Stimulated activated CD8-positive, alpha-beta memory T cell treated with anti-CD3 and anti-CD28 coated beads, Interleukin-15, amount 100 ng/mL, for 1 hour (primary cell): ENCODE measurements at regions not wholly inside any gene's neighbourhood (a gene's known extent, or its start where the extent isn't known, plus 50 kb on each side); places are given as distances from the start of the nearest gene placed in this dataset.

Experiments used
- DNase-seq: peaks from one replicate; pipeline ENCODE4 v3.0.0-alpha.2; 2020; ENCODE audit warnings: low read depth

DNA sequence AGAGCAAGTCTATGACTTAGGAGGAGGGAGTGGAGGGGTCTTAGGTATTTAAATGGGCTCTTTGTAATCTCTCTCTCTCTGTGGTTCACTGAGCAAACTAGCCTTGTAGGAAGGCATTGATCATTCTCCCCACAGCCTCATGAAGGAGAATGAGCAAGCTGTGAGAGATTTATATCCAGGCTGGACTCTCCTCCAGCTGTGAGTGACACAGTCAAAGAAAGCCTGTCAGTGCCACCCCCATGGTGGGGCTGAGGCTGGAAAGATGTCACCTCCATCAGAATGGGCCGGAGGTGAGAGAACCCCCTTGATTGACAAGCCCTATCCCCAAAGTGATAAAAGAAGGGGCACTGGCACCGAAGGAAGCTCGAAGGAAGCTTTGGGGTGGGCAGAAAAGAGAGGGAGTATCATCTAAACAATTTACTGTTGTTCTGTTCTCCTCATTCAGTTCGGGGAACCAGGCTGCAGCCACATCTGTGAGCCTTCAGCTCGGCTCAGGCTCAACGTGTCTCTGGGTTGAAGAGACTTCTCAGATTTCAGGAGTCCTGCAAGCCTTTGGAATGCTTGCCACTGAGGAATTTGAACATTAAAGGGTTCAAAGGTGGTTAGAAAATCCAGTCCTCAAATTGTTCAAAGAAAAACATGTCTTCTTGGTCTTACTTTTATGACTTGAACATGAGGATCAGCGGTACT lies 538.2 kb upstream of the ZNF462 start:
- no peak for DNase-seq

DNA sequence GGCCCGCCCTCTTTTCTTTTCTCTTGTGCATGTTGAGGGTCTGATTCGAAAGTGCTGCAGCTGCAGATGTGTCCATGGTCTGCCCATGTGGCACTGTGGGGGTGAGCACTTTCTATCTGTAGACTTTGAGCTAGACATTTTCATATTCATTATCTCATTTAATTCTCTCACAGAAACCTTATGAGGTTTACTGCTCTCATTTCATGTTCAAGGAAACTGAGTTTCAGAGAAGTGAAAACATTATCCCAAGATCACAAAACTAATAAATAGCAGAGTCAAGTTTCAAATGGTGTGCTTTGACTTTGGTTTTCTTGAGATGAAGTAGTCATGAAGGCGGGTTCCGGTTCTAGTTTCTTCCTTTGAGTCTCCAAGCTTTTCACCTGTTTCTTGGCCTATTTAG lies 536.5 kb upstream of the ZNF462 start:
- DNase-seq, result no peak

DNA sequence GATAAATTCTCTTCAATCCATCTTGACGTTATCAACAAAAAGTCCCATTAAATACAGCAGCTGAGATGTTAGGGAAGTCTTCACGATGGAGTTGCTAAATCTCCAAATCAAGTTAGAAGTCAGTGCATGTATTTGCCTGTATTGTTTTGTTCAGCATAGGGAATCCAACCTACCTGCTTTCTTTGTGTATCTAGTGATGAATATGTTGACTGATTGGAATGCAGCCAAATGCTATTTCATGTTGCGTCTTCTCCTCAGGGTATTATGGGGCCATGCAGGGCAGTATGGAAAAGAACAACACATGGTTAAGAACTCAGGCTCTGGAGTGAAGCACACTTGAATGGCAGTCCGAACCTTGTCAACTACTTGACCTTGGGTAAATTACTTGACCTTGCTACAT lies 529.5 kb upstream of the ZNF462 start:
- no peak for DNase-seq

DNA sequence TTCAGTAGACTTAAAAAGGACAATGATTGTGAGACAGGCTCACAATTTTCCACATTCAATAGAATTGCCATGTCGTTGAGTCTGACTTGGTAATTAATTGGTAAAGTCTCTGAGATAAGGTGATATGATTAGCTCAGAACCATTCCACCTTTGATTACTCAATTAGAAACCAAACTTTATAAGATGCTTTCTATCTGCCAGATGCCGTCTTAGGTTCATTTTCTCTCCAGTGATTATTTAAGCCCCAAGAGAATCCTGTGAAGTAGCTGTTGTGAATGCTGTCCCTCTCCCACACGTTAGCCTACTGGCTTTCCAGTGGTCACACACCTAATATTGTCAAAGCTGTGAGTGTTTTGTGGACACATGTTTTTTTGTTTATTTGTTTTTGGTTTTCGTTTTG lies 528.9 kb upstream of the ZNF462 start:
- no peak for DNase-seq

DNA sequence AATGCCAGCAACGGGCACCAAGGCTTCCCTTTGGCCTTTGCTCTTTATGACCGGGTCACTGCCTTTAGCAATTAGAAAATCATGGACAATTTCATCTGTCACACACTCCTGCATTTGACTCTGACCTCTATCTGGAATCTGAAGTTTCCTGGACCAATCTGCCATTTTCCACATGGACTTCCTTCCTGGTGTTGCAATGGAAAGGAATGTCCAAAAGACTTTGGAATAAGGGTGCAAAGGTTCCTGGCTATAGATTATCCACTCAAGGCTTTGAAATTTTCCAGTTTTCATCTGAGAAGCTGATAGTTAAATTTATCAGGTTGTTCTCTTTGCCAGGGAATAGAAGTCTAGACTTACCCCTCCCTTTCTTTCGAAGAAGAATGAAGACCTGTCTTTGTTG lies 523.1 kb upstream of the ZNF462 start:
- no peak for DNase-seq

DNA sequence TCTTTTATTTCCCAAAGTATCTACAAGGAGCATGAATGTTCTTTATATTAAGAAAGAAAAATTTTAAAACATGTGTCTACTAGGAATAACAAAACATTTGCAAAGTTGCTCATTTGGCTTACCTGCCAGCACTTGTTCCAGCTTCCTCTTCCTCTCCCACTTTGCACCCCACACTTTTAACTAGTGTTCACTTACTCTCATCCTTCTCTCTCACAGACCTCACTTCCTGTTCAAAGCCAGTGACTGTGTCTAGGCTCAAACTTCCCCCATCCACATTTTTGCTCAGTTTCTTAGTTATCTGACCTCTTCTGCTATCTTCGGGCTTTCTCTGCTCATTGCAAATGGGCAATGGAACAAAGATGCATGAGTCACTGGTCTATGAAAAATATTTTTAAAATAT lies 512.2 kb upstream of the ZNF462 start:
- no peak for DNase-seq

DNA sequence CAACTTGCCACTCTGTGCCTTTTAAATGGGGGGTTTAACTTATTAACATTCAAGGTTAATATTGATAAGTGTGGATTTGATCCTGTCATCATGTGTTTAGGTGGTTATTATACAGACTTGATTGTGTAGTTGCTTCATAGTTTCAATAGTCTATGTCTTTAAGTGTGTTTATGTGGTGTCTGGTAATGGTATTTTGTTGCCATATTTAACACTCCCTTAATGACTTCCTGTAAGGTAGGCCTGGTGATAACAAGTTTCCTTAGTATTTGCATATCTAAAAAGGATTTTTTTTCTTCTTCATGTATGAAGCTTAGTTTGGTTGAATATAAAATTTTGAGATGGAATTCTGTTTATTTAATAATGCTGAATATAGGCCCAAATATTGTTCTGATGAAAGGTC lies 506.0 kb upstream of the ZNF462 start:
- DNase-seq, result no peak

DNA sequence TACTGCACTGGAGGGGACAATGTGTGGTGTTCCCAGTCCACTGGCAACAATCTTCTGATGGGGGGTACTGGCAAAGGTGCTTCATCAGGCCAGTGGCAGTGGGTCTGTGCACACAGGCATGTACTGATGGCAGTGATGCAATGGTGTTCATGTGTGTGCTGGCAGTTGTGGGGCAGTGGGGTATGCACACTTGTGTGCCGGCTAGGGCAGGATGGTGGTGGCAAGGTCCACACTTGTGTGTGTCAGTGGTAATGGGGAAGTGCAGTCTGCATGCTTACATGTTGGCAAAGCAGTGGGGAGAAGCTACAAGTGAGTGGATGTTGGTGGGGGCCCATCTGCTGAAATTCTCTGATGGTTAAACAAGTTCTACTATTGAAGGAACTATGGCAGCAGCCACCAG lies 504.6 kb upstream of the ZNF462 start:
- no peak for DNase-seq

DNA sequence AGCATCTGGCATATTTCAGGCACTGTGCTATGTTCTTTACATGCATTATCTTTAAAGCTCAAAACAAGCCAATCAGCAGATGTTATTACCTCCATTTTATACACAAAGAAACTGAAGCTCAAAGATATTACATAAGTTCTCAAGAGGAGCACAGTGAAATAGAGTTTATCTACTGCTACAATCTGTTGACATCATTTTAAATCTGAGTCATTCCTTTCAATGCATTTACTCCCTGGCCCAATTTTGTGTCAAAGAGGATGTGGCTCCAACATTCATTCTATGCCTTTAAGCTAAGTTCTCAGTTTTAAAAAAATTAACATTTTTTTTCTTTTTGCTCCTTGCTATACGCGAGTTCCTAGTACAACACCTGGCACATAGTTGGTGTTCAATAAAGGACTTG lies 486.3 kb upstream of the ZNF462 start:
- no peak for DNase-seq

DNA sequence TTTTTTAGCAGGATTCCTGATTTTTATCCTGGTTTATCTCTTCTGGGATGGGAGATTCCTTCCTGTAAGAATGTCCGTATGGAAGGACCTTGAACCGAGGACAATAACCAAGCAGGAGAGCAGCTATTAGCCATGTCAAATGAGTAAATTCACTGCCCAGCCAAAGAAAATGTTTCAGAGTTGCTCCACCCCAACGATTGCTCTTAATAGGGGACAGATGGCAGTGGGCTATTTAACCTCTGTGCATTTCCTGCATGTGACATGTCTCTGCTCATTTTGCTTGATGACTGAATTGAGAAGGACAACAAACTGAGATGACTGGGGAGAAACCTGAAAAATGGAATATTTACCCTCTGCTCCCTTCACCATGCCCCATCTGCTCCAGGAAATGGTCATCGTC lies 479.9 kb upstream of the ZNF462 start:
- DNase-seq, result no peak

DNA sequence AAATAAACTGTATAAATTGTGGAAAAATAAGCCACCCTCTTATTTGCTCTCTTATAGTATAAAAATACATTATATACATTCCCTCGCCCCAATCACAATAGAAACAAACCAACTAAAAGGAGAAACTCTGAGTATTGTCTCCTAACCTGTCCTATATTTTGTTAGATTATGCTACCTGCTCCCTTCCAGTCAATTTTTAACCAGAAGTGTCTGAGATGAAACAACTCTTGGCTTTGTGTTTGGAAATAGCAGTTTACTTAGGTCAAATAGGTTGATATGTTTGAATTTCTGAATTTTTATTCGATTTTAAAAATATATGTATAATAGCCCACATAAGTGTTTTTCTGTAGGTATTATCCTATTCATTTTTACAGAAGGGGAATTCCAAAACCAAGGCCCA lies 475.0 kb upstream of the ZNF462 start:
- no peak for DNase-seq

DNA sequence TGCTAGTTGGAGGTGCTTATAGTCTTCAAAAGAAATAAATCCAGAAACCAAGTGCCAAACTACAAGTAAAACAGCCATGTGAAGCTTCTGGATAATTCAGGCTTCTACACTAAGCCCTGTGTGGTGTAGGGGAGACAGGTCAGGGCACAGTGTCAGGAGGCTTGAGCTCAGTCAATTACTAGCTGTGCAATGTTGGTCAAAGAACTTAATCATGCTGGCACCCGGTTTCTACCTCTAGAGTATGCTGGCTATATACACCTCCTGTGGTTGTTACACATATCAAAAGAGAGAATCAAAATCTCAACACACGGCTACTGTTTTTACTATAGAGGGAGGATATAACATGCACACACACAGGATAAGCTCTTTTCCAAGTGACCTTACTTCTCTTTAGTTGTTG lies 469.7 kb upstream of the ZNF462 start:
- DNase-seq, result no peak

DNA sequence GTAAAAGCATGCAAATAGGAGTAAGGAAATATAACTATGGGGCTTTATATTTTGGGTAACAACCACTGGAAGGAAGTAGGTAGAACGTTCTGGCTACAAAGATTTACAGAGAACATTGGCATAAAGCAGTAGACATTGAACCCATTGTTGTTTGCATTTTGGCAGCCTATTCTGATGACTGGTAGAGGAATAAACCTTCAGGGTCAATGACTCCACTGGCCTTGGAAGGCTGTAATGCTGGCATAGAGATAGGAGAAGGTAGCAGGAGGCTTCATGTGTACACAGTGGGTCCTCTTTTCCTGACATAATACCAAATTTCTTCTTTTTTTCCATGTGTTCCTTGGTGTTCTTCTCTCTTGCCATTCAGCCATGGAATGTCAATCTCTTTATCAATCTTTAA lies 462.8 kb upstream of the ZNF462 start:
- DNase-seq, result no peak

DNA sequence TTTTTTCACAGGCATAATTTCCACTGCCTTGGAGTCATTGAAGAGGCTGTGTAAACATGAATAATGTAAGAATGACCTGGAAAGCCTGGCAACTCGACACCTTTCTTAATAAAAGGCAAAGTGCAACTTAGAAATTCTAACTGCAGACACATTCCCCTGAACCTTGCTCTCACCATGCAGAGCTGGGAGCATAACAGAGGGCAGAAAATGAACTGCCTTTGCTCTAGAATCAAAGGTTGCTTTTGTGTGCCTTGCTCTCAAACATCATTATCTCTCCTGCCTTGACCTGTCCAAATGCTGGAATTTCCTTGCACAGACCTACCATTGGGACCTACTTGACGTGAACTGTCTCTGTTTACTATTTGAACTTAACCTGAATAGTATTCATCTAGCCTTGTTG lies 462.0 kb upstream of the ZNF462 start:
- DNase-seq, result no peak

DNA sequence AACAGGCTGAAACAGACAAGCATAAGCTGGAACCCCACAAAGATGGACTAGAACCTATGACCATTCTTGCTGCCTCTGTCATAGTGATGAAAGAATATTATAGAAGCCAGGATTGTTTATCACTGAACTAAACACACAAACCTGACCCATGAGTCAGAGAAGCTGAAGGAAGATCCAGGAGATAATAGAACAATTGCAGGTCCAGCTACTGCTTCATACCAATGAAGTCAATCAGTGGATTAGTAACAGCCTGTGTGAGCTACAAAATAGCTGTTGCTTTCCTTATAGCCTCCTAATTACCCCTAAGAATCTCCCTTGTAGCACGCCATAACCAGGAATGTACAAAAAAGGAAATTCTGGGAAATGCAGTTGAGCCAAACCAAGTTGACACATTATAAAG lies 459.9 kb upstream of the ZNF462 start:
- DNase-seq, result no peak

DNA sequence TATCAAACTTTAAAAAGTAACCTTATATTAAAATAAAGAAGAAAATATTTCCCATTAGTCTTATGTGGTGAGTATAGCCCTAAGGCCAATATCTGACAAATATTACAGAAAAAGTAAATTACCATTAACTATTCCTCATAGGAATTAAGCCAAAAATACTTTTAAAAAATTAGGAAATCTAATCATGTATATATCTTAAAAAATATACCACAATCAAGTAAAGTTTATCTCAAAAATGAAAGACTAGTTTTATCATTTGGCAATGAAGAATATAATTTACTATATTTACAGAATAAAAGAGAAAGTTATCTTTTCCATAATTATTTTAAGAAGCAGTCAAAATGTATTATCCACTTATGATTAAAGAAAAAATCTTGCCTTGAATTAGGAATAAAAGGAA lies 458.8 kb upstream of the ZNF462 start:
- DNase-seq, result no peak

DNA sequence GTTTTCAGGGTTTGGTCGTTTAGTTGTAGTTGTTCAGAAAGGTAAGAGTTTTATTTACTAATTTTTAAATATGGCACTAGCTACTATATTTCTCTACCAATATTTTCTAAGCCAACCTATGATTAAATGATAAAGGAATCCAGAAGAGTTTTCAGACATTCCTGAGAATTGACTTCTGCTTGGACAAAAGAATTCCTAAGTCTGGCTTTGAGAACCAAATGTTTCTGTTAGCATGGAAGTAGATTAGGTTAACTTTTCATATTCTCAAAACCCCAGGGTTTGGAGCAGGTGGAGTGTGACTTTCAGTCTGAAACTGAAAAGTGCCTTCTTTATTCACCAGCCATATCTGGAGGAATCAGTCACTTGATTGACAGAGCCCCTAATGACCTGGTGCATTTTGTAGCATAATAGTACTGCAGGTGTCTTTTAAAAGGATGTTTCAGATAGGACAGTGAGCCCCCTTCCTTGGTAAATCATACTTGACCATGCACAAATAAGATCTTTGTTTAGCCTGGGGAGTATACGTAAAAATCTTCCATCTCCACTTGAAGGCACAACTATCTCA lies 457.0 kb upstream of the ZNF462 start:
- DNase-seq, result no peak

DNA sequence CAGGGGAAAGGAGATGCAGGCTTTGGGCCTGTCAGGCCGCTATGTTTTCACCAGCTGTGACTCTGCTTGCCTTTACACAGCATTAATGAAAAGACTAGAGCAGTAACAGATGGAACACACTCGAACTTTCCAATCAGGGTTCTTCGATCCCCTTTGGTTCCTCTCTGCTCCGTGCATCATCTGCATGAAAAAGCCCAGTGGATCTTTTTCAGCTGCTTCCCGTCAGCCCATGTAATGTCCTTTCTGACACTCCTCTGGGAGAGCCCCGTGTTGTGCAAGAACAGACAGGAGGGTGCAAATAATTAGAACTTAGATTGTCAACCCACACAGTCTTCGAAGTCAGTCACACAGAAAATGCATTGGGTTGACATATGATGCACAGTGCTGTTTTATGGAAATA lies 448.9 kb upstream of the ZNF462 start:
- DNase-seq, result no peak

DNA sequence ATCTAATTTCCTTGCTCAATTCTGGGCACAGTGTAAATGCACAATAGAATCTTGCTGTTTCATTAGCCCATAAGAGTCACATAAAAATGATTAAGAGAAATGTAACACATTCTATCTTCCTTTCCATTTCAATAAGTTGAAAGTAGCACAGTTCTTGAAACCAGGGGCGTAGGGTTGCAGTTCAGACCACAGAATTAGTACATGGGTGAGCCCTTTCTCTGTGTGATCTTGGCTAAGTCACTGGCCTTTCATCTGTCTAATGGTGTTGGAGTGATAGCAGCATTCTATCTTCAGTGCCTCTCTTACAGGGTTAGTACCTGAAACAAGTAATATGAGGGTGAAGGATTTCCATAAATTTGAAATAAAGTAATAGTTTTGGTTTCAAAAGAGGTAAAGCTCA lies 445.3 kb upstream of the ZNF462 start:
- DNase-seq, result no peak

DNA sequence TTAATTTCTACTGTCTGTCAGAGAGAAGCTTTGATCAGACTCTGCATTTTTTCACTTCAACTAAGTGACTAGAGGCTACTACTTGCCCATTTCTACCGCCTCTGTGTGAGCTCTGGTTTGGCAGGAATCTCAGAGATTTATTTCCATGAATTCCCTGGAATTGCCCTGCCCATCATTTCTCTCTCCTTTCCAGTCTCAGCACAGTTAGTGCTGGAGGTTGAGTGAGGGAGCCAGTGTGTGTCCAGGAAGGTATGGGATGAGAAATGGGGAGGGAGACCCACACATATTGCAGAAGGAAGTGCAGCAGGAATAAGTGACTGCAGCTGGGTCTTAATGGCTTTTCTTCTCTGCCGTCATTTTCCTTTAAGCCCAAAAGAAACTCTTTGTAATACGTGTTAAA lies 443.1 kb upstream of the ZNF462 start:
- DNase-seq, result no peak

DNA sequence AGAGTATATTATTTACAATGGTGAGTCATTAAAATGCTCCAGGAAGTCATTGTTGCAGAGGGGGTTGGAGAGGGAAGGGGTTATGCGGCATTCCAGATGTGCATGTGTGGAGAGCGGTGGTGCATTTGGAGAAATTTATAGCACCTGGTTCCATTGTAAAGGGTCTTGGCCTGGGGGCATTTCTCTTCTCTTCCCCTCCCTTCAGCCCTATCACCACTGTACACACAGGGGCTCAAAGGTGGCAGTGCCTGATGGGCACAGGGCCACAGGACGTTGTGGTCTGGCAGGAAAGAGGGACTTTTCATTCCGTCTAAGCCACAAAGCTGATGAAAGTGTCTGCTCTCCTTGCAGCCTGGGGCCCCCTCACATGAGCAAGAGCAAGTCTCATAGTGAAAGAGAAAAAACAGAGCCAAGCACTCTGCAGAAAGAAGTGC lies 442.4 kb upstream of the ZNF462 start:
- no peak for DNase-seq

DNA sequence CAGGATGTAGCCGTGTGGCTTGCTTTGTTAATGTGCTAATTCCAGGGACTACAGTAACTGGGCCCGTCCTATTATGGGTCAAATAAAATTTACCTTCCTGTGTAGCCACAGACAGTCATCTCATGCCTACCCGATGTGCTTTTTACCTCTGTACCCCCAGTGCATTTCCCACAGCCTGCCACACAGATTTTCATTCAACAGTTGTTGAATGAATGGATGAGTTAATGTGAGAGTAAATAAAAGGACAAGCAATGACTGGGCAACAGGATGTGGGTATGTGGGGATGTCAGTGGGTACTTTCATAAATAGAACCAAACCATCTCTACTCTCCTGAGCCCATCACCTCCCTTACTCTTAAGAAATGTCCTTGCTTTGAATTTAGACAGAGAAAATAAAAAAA lies 441.2 kb upstream of the ZNF462 start:
- DNase-seq, result no peak

DNA sequence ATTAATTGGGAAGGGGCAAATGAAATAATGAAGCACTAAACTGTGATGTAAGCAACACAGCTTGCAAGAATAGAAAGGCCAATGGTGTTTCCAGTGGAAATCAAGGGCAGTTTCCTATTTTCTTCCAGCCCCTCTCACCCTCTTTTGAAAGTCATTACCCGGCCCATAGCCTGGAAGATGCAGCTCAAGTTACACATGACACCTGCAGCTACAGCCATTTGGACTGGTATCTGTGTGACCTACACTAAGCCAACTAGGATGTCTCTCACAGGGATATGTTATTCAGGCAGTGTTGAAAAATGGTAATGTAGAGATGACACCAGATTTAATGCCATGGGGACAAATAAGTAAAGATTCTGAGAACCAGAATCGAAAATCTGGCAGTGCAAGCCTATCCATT lies 439.4 kb upstream of the ZNF462 start:
- DNase-seq, result no peak

DNA sequence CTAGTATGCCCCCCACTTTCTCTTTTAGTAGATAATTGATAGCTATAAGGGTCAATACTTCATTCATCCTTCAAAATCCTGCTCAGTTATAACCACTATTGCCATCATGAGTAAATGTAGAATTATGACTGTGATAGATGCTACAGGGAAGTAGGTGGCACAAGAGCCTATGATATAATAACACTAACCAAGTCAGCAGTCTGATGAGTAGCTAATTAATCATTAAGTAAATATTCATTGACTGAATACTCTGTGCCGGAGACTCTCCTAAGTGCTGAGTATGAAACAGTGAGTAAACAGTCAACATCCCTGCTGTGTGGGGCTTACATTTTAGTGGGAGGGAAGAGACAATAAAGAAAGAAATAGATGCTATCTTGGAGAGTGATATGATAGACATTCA lies 430.3 kb upstream of the ZNF462 start:
- DNase-seq, result no peak

DNA sequence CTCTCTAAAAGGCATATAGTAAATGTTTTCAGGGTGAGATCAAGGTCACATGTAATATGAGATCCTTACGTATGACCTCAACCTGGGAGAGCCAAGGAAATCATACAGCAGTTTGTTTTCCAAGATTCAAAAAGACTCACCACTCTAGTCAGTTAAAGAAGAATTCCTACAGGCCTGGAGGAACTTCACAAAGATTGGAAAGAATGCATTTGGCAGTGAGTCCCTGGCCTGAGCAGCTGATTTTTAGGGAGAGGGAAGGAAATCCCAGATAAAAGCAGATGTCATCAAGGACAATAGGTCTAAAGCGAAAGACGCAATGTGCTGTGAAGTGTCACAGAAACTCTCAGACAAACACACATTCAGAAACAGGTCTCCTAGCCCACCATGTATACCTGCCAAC lies 424.0 kb upstream of the ZNF462 start:
- no peak for DNase-seq
